ENCODE measurements at regions not wholly inside any gene's neighbourhood (a gene's known extent, or its start where the extent isn't known, plus 50 kb on each side); places are given as distances from the start of the nearest gene placed in this dataset.

DNA sequence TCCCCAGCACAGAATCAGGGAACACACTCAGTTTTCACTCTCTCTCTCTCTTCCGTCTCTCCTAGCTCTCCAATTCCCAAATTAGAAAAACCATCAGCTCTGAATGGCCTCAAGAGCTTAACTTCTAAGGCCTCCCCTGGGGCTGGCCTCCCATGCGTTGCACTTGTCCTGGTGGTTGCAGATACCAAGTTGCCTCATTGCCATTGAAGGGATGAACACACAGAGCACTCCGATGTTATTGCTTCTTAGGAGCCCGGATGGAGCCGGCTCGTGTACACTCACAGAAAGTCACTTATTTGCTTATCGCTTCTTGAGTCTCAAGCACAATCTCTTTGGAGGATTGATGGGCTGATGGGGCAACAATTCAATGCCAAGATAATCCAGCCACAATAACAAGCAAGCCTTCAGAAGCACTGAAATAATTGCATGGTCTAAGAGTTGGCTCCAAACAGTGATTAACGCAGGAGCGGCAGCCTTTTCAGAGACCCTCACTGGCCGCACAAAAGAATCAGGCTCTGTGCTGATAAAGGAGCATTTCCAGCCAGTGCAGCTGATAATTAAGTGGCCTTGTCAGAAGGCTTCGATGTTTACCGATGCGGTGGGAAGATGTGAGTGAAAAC, 175.8 kb upstream of the TMEM132C start (continued):
- TF ChIP-seq TCF7 (IDR thresholded peaks at IDR 0.05; ENCODE audit: borderline replicate concordance) (no peak), TCF3 (IDR thresholded peaks at IDR 0.05; ENCODE audit: borderline replicate concordance, insufficient read depth, low read depth, low read length) (no peak)
- TF ChIP-seq, protein P1, sequence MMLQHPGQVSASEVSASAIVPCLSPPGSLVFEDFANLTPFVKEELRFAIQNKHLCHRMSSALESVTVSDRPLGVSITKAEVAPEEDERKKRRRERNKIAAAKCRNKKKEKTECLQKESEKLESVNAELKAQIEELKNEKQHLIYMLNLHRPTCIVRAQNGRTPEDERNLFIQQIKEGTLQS (IDR thresholded peaks at IDR 0.05; ENCODE audit: borderline replicate concordance, extremely low read depth, low read depth, low read length) = no peak

DNA sequence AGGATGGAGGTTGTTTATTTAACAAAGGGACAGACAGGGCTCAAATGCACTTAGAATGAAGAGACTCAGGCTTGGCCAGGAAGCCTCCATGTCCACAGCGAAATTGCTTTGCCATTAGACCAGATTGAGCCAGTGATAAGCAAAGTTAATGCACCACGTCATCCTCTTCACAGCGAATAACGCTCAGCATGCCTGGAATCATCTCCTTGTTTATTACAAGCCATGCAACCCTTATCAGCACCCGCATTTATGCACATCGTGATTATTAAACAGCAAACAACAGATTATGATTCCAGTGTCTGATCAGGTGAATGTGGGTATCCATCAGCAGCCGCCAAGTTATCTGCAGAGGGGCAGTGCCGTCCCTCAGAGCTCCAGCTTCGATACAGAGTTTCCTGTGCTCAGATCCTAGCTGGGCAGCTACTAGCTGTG, 175.0 kb upstream of the TMEM132C start:
- no peak overlapping the region for H3K4me2 ChIP-seq (ENCODE audit: control insufficient read depth, insufficient read depth)
- no TSS peak for BruUV-seq (replicated peaks)
- TF ChIP-seq, protein P2, sequence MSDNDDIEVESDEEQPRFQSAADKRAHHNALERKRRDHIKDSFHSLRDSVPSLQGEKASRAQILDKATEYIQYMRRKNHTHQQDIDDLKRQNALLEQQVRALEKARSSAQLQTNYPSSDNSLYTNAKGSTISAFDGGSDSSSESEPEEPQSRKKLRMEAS (IDR thresholded peaks at IDR 0.05; ENCODE audit: low read depth, low read length) = no peak
- TF ChIP-seq NR2C2 (IDR thresholded peaks at IDR 0.05; ENCODE audit: borderline replicate concordance, control insufficient read depth, insufficient read length, low read depth) (no peak), BCL11A (IDR thresholded peaks at IDR 0.05; ENCODE audit: low read depth, low read length) (no peak), RB1 (IDR thresholded peaks at IDR 0.05; ENCODE audit: borderline replicate concordance) (no peak), CBFB (IDR thresholded peaks at IDR 0.05; ENCODE audit: low read depth) (no peak), MYC (IDR thresholded peaks at IDR 0.05; ENCODE audit: insufficient read depth, insufficient read length, insufficient replicate concordance, low read length, severe bottlenecking) (no peak)
- TF ChIP-seq, protein P3, sequence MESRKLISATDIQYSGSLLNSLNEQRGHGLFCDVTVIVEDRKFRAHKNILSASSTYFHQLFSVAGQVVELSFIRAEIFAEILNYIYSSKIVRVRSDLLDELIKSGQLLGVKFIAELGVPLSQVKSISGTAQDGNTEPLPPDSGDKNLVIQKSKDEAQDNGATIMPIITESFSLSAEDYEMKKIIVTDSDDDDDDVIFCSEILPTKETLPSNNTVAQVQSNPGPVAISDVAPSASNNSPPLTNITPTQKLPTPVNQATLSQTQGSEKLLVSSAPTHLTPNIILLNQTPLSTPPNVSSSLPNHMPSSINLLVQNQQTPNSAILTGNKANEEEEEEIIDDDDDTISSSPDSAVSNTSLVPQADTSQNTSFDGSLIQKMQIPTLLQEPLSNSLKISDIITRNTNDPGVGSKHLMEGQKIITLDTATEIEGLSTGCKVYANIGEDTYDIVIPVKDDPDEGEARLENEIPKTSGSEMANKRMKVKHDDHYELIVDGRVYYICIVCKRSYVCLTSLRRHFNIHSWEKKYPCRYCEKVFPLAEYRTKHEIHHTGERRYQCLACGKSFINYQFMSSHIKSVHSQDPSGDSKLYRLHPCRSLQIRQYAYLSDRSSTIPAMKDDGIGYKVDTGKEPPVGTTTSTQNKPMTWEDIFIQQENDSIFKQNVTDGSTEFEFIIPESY (IDR thresholded peaks at IDR 0.05) = no peak
- no peaks in the 10 kb centered on the region for H3K27me3 ChIP-seq (replicated peaks in 1 of 2; ENCODE audit: control insufficient read depth in 2 of 2, insufficient read depth in 2 of 2, low read length in 1 of 2)
- FAIRE-seq = no peak
- 26% methylated on average over 9 of the region's 9 CpGs for WGBS (ENCODE audit: insufficient coverage, insufficient replicate concordance, low lambda C conversion rate, missing lambda C conversion rate)
- H3K4me3 ChIP-seq = no peak overlapping the region
- no peaks in the 10 kb centered on the region for H3K9me3 ChIP-seq (replicated peaks; ENCODE audit: control insufficient read depth, insufficient read depth, low read length)
- no peak overlapping the region for H3K9ac ChIP-seq (ENCODE audit: control insufficient read depth, insufficient read depth, low read length)
- SMC1A ChIA-PET (ENCODE audit: uncharacterized antibody, unreplicated experiment) = no interaction called here
- CTCF ChIA-PET = no interaction called here
- RAD21 ChIA-PET (ENCODE audit: unreplicated experiment) = no interaction called here
- ATAC-seq = no peak
- no peaks in the 10 kb centered on the region for H3K4me1 ChIP-seq (ENCODE audit: control insufficient read depth, insufficient read depth, low read length)
- no peak overlapping the region for H2AFZ ChIP-seq (ENCODE audit: control insufficient read depth, low read depth, low read length)
- in situ Hi-C loops (cut with MboI) (no loop called here), intact Hi-C loops (cut with micrococcal nuclease; ENCODE audit: unreplicated experiment) (no loop called here)
- no peak for DNase-seq (ENCODE audit: low read depth, low spot score)
- H3K79me2 ChIP-seq (ENCODE audit: control insufficient read depth, insufficient read depth, low read length) = no peaks in the 10 kb centered on the region
- no peaks in the 10 kb centered on the region for H4K20me1 ChIP-seq (ENCODE audit: control insufficient read depth, insufficient read depth)
- no peak overlapping the region for H3K27ac ChIP-seq (ENCODE audit: control insufficient read depth, insufficient read depth)
- H3K36me3 ChIP-seq (ENCODE audit: control insufficient read depth in 2 of 2, insufficient read depth in 2 of 2, low read length in 1 of 2) = no peaks in the 10 kb centered on the region
- POLR2A ChIA-PET = no interaction called here
